Ishikawa (cell line): ENCODE measurements at regions not wholly inside any gene's neighbourhood (a gene's known extent, or its start where the extent isn't known, plus 50 kb on each side); places are given as distances from the start of the nearest gene placed in this dataset.

ENCODE experiments used
- CEBPB ChIP-seq: IDR thresholded peaks from 2 replicates; pipeline ENCODE4 v1.6.1; 2012
- EP300 ChIP-seq: IDR thresholded peaks from 2 replicates; pipeline ENCODE4 v1.6.1; 2012; ENCODE audit warnings: borderline replicate concordance
- MAX ChIP-seq: IDR thresholded peaks from 2 replicates; pipeline ENCODE4 v1.6.1; 2012
- TAF1 ChIP-seq: IDR thresholded peaks from 2 replicates; pipeline ENCODE4 v1.6.1; 2012; ENCODE audit warnings: low read depth, mild to moderate bottlenecking

DNA sequence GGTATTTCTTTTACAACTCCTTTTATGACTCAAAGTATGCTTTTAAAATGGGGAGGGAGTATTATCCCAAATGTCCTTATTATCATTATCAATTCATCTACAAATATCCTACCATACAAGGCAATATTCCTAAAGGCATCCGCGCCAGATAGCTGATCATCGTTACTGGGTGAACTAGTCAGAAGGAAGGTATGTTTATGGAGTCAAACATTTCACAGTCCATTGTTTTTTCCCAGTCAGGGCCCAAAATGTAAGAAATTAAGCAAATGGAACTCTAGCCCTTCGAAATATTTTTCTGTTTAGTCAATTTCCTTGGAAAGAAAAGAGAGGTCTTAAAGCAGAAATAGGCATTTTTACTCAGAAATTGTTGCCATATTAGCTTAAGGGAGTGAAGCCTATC, 188.5 kb upstream of the CCNG1 start:
- TF ChIP-seq CEBPB (no peak), MAX (no peak), EP300 (no peak), TAF1 (no peak)
